GM19324 (cell line): ENCODE measurements at regions not wholly inside any gene's neighbourhood (a gene's known extent, or its start where the extent isn't known, plus 50 kb on each side); places are given as distances from the start of the nearest gene placed in this dataset.

Source experiments
- ATAC-seq: cut with Tn5 transposase; IDR thresholded peaks from one replicate; pipeline ENCODE4 v1.9.1; 2021; ENCODE audit warnings: mild to moderate bottlenecking, moderate library complexity; ENCODE audit not compliant: unreplicated experiment, low FRiP score

GRCh38 chr5:124257048-124257447 is 489.4 kb downstream of the ZNF608 start:
- ATAC-seq, result no peak

GRCh38 chr5:124253203-124253810 is 493.1 kb downstream of the ZNF608 start:
- ATAC-seq, result no peak

GRCh38 chr5:124252747-124253146 is 493.7 kb downstream of the ZNF608 start:
- ATAC-seq, result no peak

GRCh38 chr5:124252191-124252638 is 494.2 kb downstream of the ZNF608 start:
- no peak for ATAC-seq

GRCh38 chr5:124245276-124245675 is 501.2 kb downstream of the ZNF608 start:
- ATAC-seq, result no peak

- no peak for ATAC-seq
Measured at GRCh38 chr5:124240732-124241131, 505.7 kb downstream of the ZNF608 start.

- ATAC-seq, result no peak
Measured at GRCh38 chr5:124239572-124239971, 506.9 kb downstream of the ZNF608 start.

- ATAC-seq, result no peak
Measured at GRCh38 chr5:124238350-124238749, 508.1 kb downstream of the ZNF608 start.

GRCh38 chr5:124237206-124237695 is 509.2 kb downstream of the ZNF608 start:
- ATAC-seq, result no peak

GRCh38 chr5:124236361-124237205 is 509.9 kb downstream of the ZNF608 start:
- ATAC-seq, result no peak

GRCh38 chr5:124235576-124235975 is 510.9 kb downstream of the ZNF608 start:
- no peak for ATAC-seq

GRCh38 chr5:124234770-124235562 is 511.5 kb downstream of the ZNF608 start:
- no peak for ATAC-seq

- no peak for ATAC-seq
Measured at GRCh38 chr5:124234022-124234769, 512.2 kb downstream of the ZNF608 start.

GRCh38 chr5:124232515-124232914 is 513.9 kb downstream of the ZNF608 start:
- no peak for ATAC-seq

- ATAC-seq, result no peak
Measured at GRCh38 chr5:124231802-124232201, 514.6 kb downstream of the ZNF608 start.

GRCh38 chr5:124231230-124231629 is 515.2 kb downstream of the ZNF608 start:
- no peak for ATAC-seq

GRCh38 chr5:124230456-124230855 is 516.0 kb downstream of the ZNF608 start:
- ATAC-seq, result no peak

GRCh38 chr5:124229352-124229751 is 517.1 kb downstream of the ZNF608 start:
- no peak for ATAC-seq

- no peak for ATAC-seq
Measured at GRCh38 chr5:124227914-124228313, 518.5 kb downstream of the ZNF608 start.

GRCh38 chr5:124220418-124220817 is 526.0 kb downstream of the ZNF608 start:
- no peak for ATAC-seq
